Vagina (tissue), 2 donors: ENCODE measurements at regions not wholly inside any gene's neighbourhood (a gene's known extent, or its start where the extent isn't known, plus 50 kb on each side); places are given as distances from the start of the nearest gene placed in this dataset.

Experiments used
- CTCF ChIP-seq, 3 experiments: fragments of 450-650 bp in 2 of 3; fragments of 200-600 bp in 1 of 3; sonication (generic) in 1 of 3; IDR thresholded peaks; one replicate each; pipeline ENCODE4 v1.5.1; 2017 to 2019; ENCODE audit warnings: antibody characterized with exemption in 3 of 3, mild to moderate bottlenecking in 2 of 3, moderate library complexity in 2 of 3
- POLR2AphosphoS5 ChIP-seq, 2 donors: sonication (generic); formaldehyde crosslinking; IDR thresholded peaks; one replicate each; pipeline ENCODE4 v1.9.0; 2017; ENCODE audit warnings: antibody characterized with exemption in 2 of 2, mild to moderate bottlenecking in 2 of 2, low read depth in 1 of 2; ENCODE audit not compliant: insufficient read depth in 1 of 2

GRCh38 chr2:4908461-4908860, 783.7 kb upstream of the SOX11 start:
- TF ChIP-seq CTCF (IDR thresholded peaks at IDR 0.05), result no peak
- no peak for TF ChIP-seq POLR2AphosphoS5 (IDR thresholded peaks at IDR 0.05; ENCODE audit: insufficient read depth in 1 of 2, low read depth in 1 of 2)
